Hepatocyte (in vitro differentiated cells): ENCODE measurements at regions not wholly inside any gene's neighbourhood (a gene's known extent, or its start where the extent isn't known, plus 50 kb on each side); places are given as distances from the start of the nearest gene placed in this dataset.

Experiments used
- EZH2 ChIP-seq: fragments of 200-600 bp; sonication (generic); IDR thresholded peaks from 2 replicates; pipeline ENCODE4 v1.6.1; 2016; ENCODE audit warnings: antibody characterized with exemption, mild to moderate bottlenecking, borderline replicate concordance
- EZH2phosphoT487 ChIP-seq: fragments of 200-600 bp; sonication (generic); IDR thresholded peaks from one replicate; pipeline ENCODE4 v1.6.1; 2018; ENCODE audit warnings: antibody characterized with exemption, mild to moderate bottlenecking, low read depth, moderate library complexity; ENCODE audit not compliant: unreplicated experiment, severe bottlenecking
- TF ChIP-seq, protein P1 (sequence below): fragments of 200-600 bp; sonication (generic); IDR thresholded peaks from 2 replicates; pipeline ENCODE4 v1.5.1; 2016; ENCODE audit warnings: antibody characterized with exemption, mild to moderate bottlenecking; ENCODE audit not compliant: poor library complexity

DNA sequence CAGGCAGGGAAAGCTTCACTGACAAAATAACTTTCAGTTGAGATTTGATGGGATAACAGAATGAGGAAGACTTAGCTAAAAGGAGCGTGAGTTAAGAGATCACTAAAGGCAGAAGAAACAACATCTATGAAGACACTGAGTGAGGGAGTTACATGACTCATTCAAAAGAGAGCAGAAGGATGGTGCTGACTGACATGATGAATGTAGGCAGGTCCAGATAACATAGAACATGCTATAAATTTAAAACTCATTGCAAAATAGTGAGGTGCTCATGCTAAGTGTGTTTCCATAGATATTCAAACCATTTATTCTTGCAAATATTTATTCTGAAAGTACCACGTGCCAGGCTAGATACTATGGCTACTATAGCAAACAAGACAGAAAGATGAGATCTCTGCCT lies 116.4 kb upstream of the DGKB start:
- TF ChIP-seq, protein P1, sequence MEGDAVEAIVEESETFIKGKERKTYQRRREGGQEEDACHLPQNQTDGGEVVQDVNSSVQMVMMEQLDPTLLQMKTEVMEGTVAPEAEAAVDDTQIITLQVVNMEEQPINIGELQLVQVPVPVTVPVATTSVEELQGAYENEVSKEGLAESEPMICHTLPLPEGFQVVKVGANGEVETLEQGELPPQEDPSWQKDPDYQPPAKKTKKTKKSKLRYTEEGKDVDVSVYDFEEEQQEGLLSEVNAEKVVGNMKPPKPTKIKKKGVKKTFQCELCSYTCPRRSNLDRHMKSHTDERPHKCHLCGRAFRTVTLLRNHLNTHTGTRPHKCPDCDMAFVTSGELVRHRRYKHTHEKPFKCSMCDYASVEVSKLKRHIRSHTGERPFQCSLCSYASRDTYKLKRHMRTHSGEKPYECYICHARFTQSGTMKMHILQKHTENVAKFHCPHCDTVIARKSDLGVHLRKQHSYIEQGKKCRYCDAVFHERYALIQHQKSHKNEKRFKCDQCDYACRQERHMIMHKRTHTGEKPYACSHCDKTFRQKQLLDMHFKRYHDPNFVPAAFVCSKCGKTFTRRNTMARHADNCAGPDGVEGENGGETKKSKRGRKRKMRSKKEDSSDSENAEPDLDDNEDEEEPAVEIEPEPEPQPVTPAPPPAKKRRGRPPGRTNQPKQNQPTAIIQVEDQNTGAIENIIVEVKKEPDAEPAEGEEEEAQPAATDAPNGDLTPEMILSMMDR = no peak
- no peak for TF ChIP-seq EZH2
- no peak for TF ChIP-seq EZH2phosphoT487
